ENCODE measurements at regions not wholly inside any gene's neighbourhood (a gene's known extent, or its start where the extent isn't known, plus 50 kb on each side); places are given as distances from the start of the nearest gene placed in this dataset.

DNA sequence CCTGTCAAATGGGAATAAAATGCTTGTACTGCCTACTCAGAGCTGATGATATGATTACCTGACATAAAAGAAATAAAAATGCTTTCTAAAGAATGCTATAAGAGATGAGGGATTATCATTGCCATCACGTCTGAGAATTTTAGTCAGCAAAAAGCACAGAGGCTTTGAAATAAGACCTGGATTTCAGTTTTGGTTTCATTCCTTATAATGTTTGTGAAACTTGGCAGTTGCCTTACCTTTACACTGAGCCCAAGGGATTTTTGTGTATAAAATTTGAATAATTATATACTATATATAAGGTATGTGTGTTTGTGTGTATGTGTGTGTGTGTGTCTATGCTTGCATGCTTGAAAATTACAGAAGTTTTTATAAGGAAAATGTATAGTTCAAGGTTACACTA lies 634.8 kb upstream of the BCHE start:
- no peak for TF ChIP-seq Cebpa-rat (IDR thresholded peaks at IDR 0.05)
- no peaks in the 10 kb centered on the region for H3K27me3 ChIP-seq
- H3K9me3 ChIP-seq, result no peaks in the 10 kb centered on the region
- no peaks in the 10 kb centered on the region for H4K20me1 ChIP-seq
- no peak overlapping the region for H3K27ac ChIP-seq
- H3K36me3 ChIP-seq, result no peaks in the 10 kb centered on the region
- no peak overlapping the region for H3K4me2 ChIP-seq
- H3K9ac ChIP-seq, result no peak overlapping the region
- no peaks in the 10 kb centered on the region for H3K4me1 ChIP-seq
- no peak overlapping the region for H3K4me3 ChIP-seq

DNA sequence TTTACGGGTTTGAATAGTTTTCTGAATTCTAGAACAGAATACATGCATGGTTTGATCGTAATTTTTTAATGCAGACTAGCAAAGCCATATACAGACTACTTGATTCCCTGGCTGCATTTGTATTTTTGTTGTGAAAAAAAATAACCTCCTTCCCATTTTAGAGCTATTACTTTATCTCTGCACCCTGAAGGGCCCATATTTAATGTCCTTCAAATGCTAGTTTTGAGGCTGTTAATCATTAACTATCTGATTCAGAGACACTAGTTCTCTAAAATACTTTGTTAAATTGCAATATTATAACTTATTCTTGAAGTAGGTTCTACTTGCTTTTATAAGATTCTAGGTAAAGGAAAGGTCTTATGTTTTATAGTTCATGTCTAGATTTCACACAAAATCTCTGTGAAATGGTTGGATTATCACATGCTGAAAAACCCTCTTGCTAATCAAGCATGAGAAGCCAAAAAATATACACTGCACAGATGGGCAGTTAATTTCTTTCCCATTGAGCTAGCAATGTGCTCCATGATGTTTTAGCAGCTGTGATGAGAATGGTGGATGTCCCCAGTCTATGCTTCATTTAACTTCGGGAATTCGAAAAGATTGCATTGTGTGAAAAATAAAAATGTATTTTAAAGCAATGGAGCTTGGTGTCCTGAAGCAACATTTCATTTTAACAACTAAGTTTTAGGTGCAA lies 634.0 kb upstream of the BCHE start:
- Histone ChIP-seq H3K36me3 (no peaks in the 10 kb centered on the region), H3K27me3 (no peaks in the 10 kb centered on the region), H3K9me3 (no peaks in the 10 kb centered on the region), H3K9ac (no peak overlapping the region), H3K4me1 (no peaks in the 10 kb centered on the region), H3K4me2 (no peak overlapping the region), H3K4me3 (no peak overlapping the region), H3K27ac (no peak overlapping the region), H4K20me1 (no peaks in the 10 kb centered on the region)
- no peak for TF ChIP-seq Cebpa-rat (IDR thresholded peaks at IDR 0.05)

GRCh38 chr3:166462891-166463470 lies 625.8 kb upstream of the BCHE start:
- no peak for TF ChIP-seq Cebpa-rat (IDR thresholded peaks at IDR 0.05)
- Histone ChIP-seq H3K27me3 (no peaks in the 10 kb centered on the region), H3K27ac (no peak overlapping the region)

GRCh38 chr3:166461626-166462025 lies 624.4 kb upstream of the BCHE start:
- Histone ChIP-seq H4K20me1 (no peaks in the 10 kb centered on the region), H3K4me1 (no peaks in the 10 kb centered on the region), H3K4me3 (no peak overlapping the region), H3K9me3 (no peaks in the 10 kb centered on the region), H3K9ac (no peak overlapping the region), H3K27ac (no peak overlapping the region), H3K36me3 (no peaks in the 10 kb centered on the region), H3K4me2 (no peak overlapping the region), H3K27me3 (no peaks in the 10 kb centered on the region)
- no peak for TF ChIP-seq Cebpa-rat (IDR thresholded peaks at IDR 0.05)

More at GRCh38 chr3:166462891-166463470, 625.8 kb upstream of the BCHE start:
- H3K4me1 ChIP-seq, result no peaks in the 10 kb centered on the region
- H3K36me3 ChIP-seq, result no peaks in the 10 kb centered on the region
- H3K4me2 ChIP-seq, result no peak overlapping the region
- H3K9me3 ChIP-seq, result no peaks in the 10 kb centered on the region
- no peaks in the 10 kb centered on the region for H4K20me1 ChIP-seq
- H3K9ac ChIP-seq, result no peak overlapping the region
- H3K4me3 ChIP-seq, result no peak overlapping the region

GRCh38 chr3:166457382-166457781 lies 620.2 kb upstream of the BCHE start:
- Histone ChIP-seq H4K20me1 (no peaks in the 10 kb centered on the region), H3K9me3 (no peaks in the 10 kb centered on the region), H3K4me3 (no peak overlapping the region), H3K9ac (no peak overlapping the region), H3K4me1 (no peaks in the 10 kb centered on the region), H3K27me3 (no peaks in the 10 kb centered on the region), H3K27ac (no peak overlapping the region), H3K36me3 (no peaks in the 10 kb centered on the region), H3K4me2 (no peak overlapping the region)
- no peak for TF ChIP-seq Cebpa-rat (IDR thresholded peaks at IDR 0.05)

GRCh38 chr3:166456286-166456685 lies 619.1 kb upstream of the BCHE start:
- H3K4me3 ChIP-seq, result no peak overlapping the region
- H3K9ac ChIP-seq, result no peak overlapping the region
- H3K27ac ChIP-seq, result no peak overlapping the region
- H3K27me3 ChIP-seq, result no peaks in the 10 kb centered on the region
- no peaks in the 10 kb centered on the region for H3K36me3 ChIP-seq
- H4K20me1 ChIP-seq, result no peaks in the 10 kb centered on the region
- no peak overlapping the region for H3K4me2 ChIP-seq
- H3K4me1 ChIP-seq, result no peaks in the 10 kb centered on the region
- no peaks in the 10 kb centered on the region for H3K9me3 ChIP-seq
- TF ChIP-seq Cebpa-rat (IDR thresholded peaks at IDR 0.05), result no peak

- H3K9ac ChIP-seq, result no peak overlapping the region
- no peak overlapping the region for H3K4me3 ChIP-seq
- H3K4me1 ChIP-seq, result no peaks in the 10 kb centered on the region
- no peaks in the 10 kb centered on the region for H3K27me3 ChIP-seq
- H4K20me1 ChIP-seq, result no peaks in the 10 kb centered on the region
- no peak overlapping the region for H3K27ac ChIP-seq
- H3K9me3 ChIP-seq, result no peaks in the 10 kb centered on the region
- H3K36me3 ChIP-seq, result no peaks in the 10 kb centered on the region
- no peak for TF ChIP-seq Cebpa-rat (IDR thresholded peaks at IDR 0.05)
- H3K4me2 ChIP-seq, result no peak overlapping the region
These were observed 618.5 kb upstream of the BCHE start for GRCh38 chr3:166455744-166456143.

DNA sequence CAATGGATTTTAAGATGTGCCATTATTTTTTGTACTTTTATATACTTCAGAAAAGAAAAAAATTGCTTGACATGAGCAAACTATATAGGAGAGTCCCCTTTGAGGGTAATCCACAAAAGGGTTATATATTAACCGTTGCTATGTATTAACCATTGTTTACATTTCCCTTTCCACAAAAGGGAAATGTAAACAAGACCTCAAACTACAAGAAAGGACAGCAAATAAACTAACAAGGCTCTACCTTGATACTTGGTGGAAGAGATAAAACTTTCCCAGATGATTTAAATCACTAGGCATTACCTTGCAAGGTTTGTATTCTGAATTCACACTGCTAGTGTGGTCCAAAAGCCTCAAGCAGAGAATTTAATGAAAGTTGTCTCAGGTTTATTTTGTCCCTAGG lies 616.3 kb upstream of the BCHE start:
- H3K27ac ChIP-seq, result no peak overlapping the region
- H3K9ac ChIP-seq, result no peak overlapping the region
- no peak for TF ChIP-seq Cebpa-rat (IDR thresholded peaks at IDR 0.05)
- no peak overlapping the region for H3K4me2 ChIP-seq
- no peak overlapping the region for H3K4me3 ChIP-seq
- no peaks in the 10 kb centered on the region for H4K20me1 ChIP-seq
- H3K27me3 ChIP-seq, result no peaks in the 10 kb centered on the region
- H3K9me3 ChIP-seq, result no peaks in the 10 kb centered on the region
- no peaks in the 10 kb centered on the region for H3K4me1 ChIP-seq
- no peaks in the 10 kb centered on the region for H3K36me3 ChIP-seq

DNA sequence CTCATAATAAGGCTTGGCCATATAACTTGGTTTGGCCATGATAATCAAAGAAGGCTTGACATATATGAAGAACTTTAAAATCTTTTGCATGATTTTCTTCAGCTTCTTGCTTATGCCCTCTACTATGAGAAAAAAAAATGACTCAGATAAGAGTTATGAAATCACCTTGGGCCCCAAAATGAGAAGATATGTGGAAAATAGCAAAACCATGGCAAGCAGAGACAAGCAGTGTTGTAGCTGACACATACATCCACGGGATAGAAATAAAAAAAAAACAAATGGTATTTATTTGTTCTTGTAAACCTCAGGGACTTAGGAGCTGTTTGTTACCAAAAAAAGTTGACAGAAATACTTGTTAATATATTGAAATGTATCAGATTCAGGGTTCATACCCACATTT lies 614.8 kb upstream of the BCHE start:
- no peaks in the 10 kb centered on the region for H3K27me3 ChIP-seq
- no peak overlapping the region for H3K4me3 ChIP-seq
- no peak overlapping the region for H3K9ac ChIP-seq
- no peak for TF ChIP-seq Cebpa-rat (IDR thresholded peaks at IDR 0.05)
- no peaks in the 10 kb centered on the region for H3K9me3 ChIP-seq
- H3K4me2 ChIP-seq, result no peak overlapping the region
- H4K20me1 ChIP-seq, result no peaks in the 10 kb centered on the region
- H3K4me1 ChIP-seq, result no peaks in the 10 kb centered on the region
- no peaks in the 10 kb centered on the region for H3K36me3 ChIP-seq
- H3K27ac ChIP-seq, result no peak overlapping the region

- Histone ChIP-seq H3K36me3 (no peaks in the 10 kb centered on the region), H4K20me1 (no peaks in the 10 kb centered on the region), H3K4me3 (no peak overlapping the region), H3K9me3 (peaks cover 12% of the 10 kb centered on the region), H3K9ac (no peak overlapping the region), H3K27ac (no peak overlapping the region), H3K4me2 (no peak overlapping the region), H3K4me1 (no peaks in the 10 kb centered on the region), H3K27me3 (no peaks in the 10 kb centered on the region)
- TF ChIP-seq Cebpa-rat (IDR thresholded peaks at IDR 0.05), result no peak
These were observed 610.3 kb upstream of the BCHE start for GRCh38 chr3:166447513-166447912.

All from BLaER1 (cell line).